HCT116 (cell line): ENCODE measurements at regions not wholly inside any gene's neighbourhood (a gene's known extent, or its start where the extent isn't known, plus 50 kb on each side); places are given as distances from the start of the nearest gene placed in this dataset.

Experiments used
- ATAC-seq: fragments of 200-7000 bp; cut with Tn5 transposase; 2 replicates; pipeline ENCODE4 v1.9.1; 2020; ENCODE audit warnings: mild to moderate bottlenecking, moderate library complexity
- BruUV-seq: library from RNA; stranded (reverse); fragments of 400-500 nt; replicated peaks from 2 replicates; lab custom pipeline; 2021; lab: Mats Ljungman, UMichigan
- CTCF ChIA-PET: fragments of 300-600 bp; sonication (Branson Sonifier 250); formaldehyde crosslinking; loops from one replicate; lab custom pipeline; 2021; ENCODE audit warnings: antibody characterized with exemption; lab: Charles Lee
- POLR2A ChIA-PET: fragments of 300-600, 350-600 bp; sonication (Branson Sonifier 250); formaldehyde crosslinking; loops from one replicate; lab custom pipeline; 2021; ENCODE audit warnings: antibody characterized with exemption; lab: Charles Lee
- RAD21 ChIA-PET, 2 experiments: fragments of 300-600 bp; sonication (Branson Sonifier 250); formaldehyde crosslinking; loops; one replicate each; lab custom pipeline; 2023; ENCODE audit warnings: low total read pairs in 2 of 2; ENCODE audit not compliant: uncharacterized antibody in 2 of 2, unreplicated experiment in 2 of 2, low non-redundant PET in 1 of 2; lab: Charles Lee
- DNase-seq: peaks from one replicate; pipeline ENCODE4 v3.0.0-alpha.2; 2010; ENCODE audit warnings: low read depth, low spot score
- H2AFZ ChIP-seq: fragments of 200-600 bp; shearing (Covaris generic), sonication (generic); 2 replicates; pipeline ENCODE4 v1.6.1; 2017; ENCODE audit warnings: low read depth, mixed run types, mixed read lengths, antibody characterized with exemption, low read length; ENCODE audit not compliant: poor library complexity, severe bottlenecking
- H3K27ac ChIP-seq: 2 replicates; pipeline ENCODE4 v1.5.1; 2012; ENCODE audit warnings: low read depth, low read length
- H3K27me3 ChIP-seq: fragments of 200-600 bp; sonication (generic); 2 replicates; pipeline ENCODE4 v1.6.1; 2016; ENCODE audit warnings: mixed run types, low read length, mixed read lengths; ENCODE audit not compliant: insufficient read depth
- H3K36me3 ChIP-seq, 2 experiments: fragments of 200-500 bp in 1 of 2; fragments of 200-600 bp in 1 of 2; sonication (Bioruptor generic) in 1 of 2; sonication (generic) in 1 of 2; 2 replicates each; pipeline versions ENCODE4 v1.5.1 to v1.6.1; 2014 to 2016; ENCODE audit warnings: low read length in 2 of 2, inconsistent platforms in 1 of 2, mixed read lengths in 1 of 2, mixed run types in 1 of 2; ENCODE audit not compliant: insufficient read depth in 2 of 2, control insufficient read depth in 1 of 2
- H3K4me1 ChIP-seq, 2 experiments: fragments of 200-600 bp in 1 of 2; sonication (generic) in 1 of 2; 2 replicates each; pipeline versions ENCODE4 v1.5.1 to v1.6.1; 2012 to 2017; ENCODE audit warnings: low read length in 2 of 2, inconsistent platforms in 1 of 2, mild to moderate bottlenecking in 1 of 2, mixed read lengths in 1 of 2, mixed run types in 1 of 2, moderate library complexity in 1 of 2; ENCODE audit not compliant: insufficient read depth in 2 of 2, control insufficient read depth in 1 of 2
- H3K4me2 ChIP-seq: fragments of 200-600 bp; sonication (generic); 2 replicates; pipeline ENCODE4 v1.6.1; 2017; ENCODE audit warnings: mixed run types, low read length, mixed read lengths
- H3K4me3 ChIP-seq, 2 experiments: fragments of 200-600 bp in 1 of 2; sonication (generic) in 1 of 2; replicated peaks in 1 of 2; 2 replicates each; pipeline ENCODE4 v1.5.1; 2011 to 2016; ENCODE audit warnings: low read length in 2 of 2, control low read depth in 1 of 2, low read depth in 1 of 2, mild to moderate bottlenecking in 1 of 2, mixed read lengths in 1 of 2, mixed run types in 1 of 2
- H3K79me2 ChIP-seq: fragments of 200-600 bp; sonication (generic); 2 replicates; pipeline ENCODE4 v1.6.1; 2017; ENCODE audit warnings: mild to moderate bottlenecking, mixed run types, low read length, moderate library complexity, mixed read lengths; ENCODE audit not compliant: insufficient read depth
- H3K9ac ChIP-seq: fragments of 200-600 bp; sonication (generic); 2 replicates; pipeline ENCODE4 v1.6.1; 2016; ENCODE audit warnings: low read length, mixed read lengths
- H3K9me2 ChIP-seq: fragments of 200-600 bp; sonication (generic), shearing (Covaris generic); 2 replicates; pipeline ENCODE4 v1.6.1; 2017; ENCODE audit warnings: mixed run types, mild to moderate bottlenecking, moderate library complexity; ENCODE audit not compliant: insufficient read depth
- H3K9me3 ChIP-seq, 2 experiments: fragments of 200-500 bp in 1 of 2; fragments of 200-600 bp in 1 of 2; sonication (Bioruptor generic) in 1 of 2; sonication (generic) in 1 of 2; 2 replicates each; pipeline ENCODE4 v1.6.1; 2014 to 2017; ENCODE audit warnings: low read length in 2 of 2, mixed read lengths in 2 of 2, inconsistent platforms in 1 of 2, low read depth in 1 of 2, mild to moderate bottlenecking in 1 of 2, mixed run types in 1 of 2, moderate library complexity in 1 of 2; ENCODE audit not compliant: control insufficient read depth in 1 of 2, insufficient read depth in 1 of 2
- H4K20me1 ChIP-seq: fragments of 200-600 bp; sonication (generic), shearing (Covaris generic); 2 replicates; pipeline ENCODE4 v1.6.1; 2017; ENCODE audit warnings: mixed run types, mild to moderate bottlenecking, moderate library complexity; ENCODE audit not compliant: insufficient read depth
- EGR1 ChIP-seq: IDR thresholded peaks from 2 replicates; pipeline ENCODE4 v1.6.1; 2012; ENCODE audit warnings: low read depth
- ELF1 ChIP-seq: IDR thresholded peaks from 2 replicates; pipeline ENCODE4 v1.6.1; 2012; ENCODE audit warnings: low read depth, borderline replicate concordance
- FOSL1 ChIP-seq: IDR thresholded peaks from 2 replicates; pipeline ENCODE4 v1.6.1; 2012; ENCODE audit warnings: low read depth
- POLR2AphosphoS5 ChIP-seq: IDR thresholded peaks from 2 replicates; pipeline ENCODE4 v1.6.1; 2011; ENCODE audit warnings: mild to moderate bottlenecking, low read depth, low read length, moderate library complexity
- REST ChIP-seq: IDR thresholded peaks from 2 replicates; pipeline ENCODE4 v1.6.1; 2012; ENCODE audit warnings: low read depth
- TCF7L2 ChIP-seq: IDR thresholded peaks from 2 replicates; pipeline ENCODE4 v1.7.0; 2011; ENCODE audit warnings: borderline replicate concordance, inconsistent platforms; ENCODE audit not compliant: insufficient read depth, insufficient read length; ENCODE audit errors: extremely low read depth
- ZBTB33 ChIP-seq: IDR thresholded peaks from 2 replicates; pipeline ENCODE4 v1.6.1; 2011; ENCODE audit warnings: mild to moderate bottlenecking, low read length, moderate library complexity; ENCODE audit not compliant: insufficient replicate concordance; ENCODE audit errors: extremely low read depth
- ZFX ChIP-seq: fragments of 450-650 bp; IDR thresholded peaks from 2 replicates; pipeline ENCODE4 v1.6.1; 2017
- intact Hi-C: fragments of 100-400 bp; cut with micrococcal nuclease; formaldehyde crosslinking; loops from 2 replicates; pipeline ENCODE4 v1.10.0; 2022

DNA sequence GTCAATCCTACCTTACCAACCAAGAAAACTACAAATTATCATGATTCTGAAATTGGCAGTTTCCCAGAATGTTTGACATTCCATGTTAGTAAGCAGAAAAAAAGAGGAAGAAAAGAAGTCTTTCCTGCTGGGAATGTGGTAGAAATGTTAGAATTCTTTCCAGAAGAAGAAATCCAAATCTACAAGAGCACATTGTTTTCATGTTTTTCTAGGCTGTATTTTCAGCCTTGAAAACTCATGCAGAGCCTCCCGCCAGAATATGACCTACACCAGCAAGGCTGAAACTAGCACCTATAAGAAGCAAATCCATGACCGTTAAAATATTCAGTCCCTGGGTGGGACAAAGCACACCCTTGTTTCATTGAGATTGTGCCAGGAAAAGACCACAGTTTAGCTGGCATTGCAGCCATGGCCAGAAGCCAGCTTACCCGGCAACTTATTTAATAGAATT is 259.4 kb downstream of the GJA1 start:
- H3K4me2 ChIP-seq, result no peak overlapping the region
- TF ChIP-seq REST (no peak), POLR2AphosphoS5 (no peak), ELF1 (no peak), EGR1 (no peak), TCF7L2 (no peak), ZFX (no peak), FOSL1 (no peak), ZBTB33 (no peak)
- H3K27ac ChIP-seq, result no peak overlapping the region
- no peaks in the 10 kb centered on the region for H3K9me2 ChIP-seq
- H3K79me2 ChIP-seq, result no peaks in the 10 kb centered on the region
- ATAC-seq, result no peak
- H3K27me3 ChIP-seq, result no peaks in the 10 kb centered on the region
- intact Hi-C loops, result no loop called here
- no peak overlapping the region for H3K9ac ChIP-seq
- no peak overlapping the region for H3K4me3 ChIP-seq
- BruUV-seq, result no TSS peak
- no peak for DNase-seq
- H2AFZ ChIP-seq, result no peak overlapping the region
- ChIA-PET CTCF (no interaction called here), RAD21 (no interaction called here), POLR2A (no interaction called here)
- H3K4me1 ChIP-seq, result peaks cover 0 to 11% of the 10 kb centered on the region in 2 experiments; a peak in 1 of 4 replicates
- no peaks in the 10 kb centered on the region for H4K20me1 ChIP-seq
- no peaks in the 10 kb centered on the region for H3K9me3 ChIP-seq
- no peaks in the 10 kb centered on the region for H3K36me3 ChIP-seq
